Stromal cell of bone marrow (primary cell): ENCODE measurements at regions not wholly inside any gene's neighbourhood (a gene's known extent, or its start where the extent isn't known, plus 50 kb on each side); places are given as distances from the start of the nearest gene placed in this dataset.

Experiments
- DNase-seq: peaks from one replicate; pipeline ENCODE4 v3.0.0-alpha.2; 2012; ENCODE audit warnings: low read depth

- no peak for DNase-seq
These were observed 321.4 kb upstream of the MMADHC start for GRCh38 chr2:149908726-149909683.

DNA sequence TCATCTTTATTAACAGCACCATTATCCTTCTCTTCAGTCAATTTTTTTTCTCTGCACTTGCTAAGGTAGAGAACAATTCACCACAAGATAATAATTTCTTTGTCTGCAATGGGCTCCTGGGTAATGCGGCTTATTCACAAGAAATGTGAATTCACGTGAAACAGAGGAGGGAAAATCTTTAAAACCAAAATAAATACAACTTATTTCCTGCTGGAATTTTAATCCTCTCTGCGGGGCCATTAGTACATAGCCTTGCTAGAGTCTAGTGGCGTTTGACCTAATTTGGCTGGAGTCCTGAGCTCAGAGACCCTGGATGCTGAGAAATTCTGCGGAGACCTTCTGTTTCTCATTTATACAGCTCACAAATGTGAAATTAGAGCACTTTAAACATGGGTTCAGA is 319.3 kb upstream of the MMADHC start:
- DNase-seq: no peak

GRCh38 chr2:149904352-149905175 is 317.0 kb upstream of the MMADHC start:
- DNase-seq: no peak

GRCh38 chr2:149903626-149904025 is 316.1 kb upstream of the MMADHC start:
- DNase-seq: no peak

GRCh38 chr2:149902081-149902480 is 314.5 kb upstream of the MMADHC start:
- DNase-seq: peak; percentile 90

DNA sequence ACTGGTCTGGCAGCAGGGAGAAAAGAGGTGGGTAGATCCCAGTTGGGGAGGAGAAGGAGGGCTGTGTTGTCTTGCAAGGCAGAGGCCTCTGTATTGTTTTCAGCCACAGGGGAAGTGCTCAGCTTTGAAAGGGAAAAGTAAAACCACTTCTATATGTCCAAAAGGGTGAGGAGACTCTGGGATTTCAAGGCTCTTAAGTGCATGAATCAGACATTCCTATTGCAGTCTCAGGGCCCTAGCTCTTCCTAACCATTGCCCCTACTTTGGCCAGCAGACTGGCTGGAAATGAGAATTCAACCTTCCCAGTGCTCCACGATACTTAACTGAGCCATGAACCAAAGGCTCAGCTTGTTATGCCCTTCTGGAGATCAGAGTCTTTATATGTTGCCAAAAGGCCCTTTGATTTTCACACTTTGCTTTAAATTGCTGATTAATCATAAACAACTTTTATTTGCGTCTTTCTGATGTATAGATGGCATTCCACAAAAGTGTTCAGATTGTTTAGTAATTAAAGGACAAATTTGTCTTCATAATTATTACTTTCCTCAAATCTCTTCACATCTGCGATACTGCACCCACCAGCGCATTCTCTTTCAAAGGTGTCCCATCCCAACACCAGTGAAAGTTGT is 313.8 kb upstream of the MMADHC start:
- no peak for DNase-seq

GRCh38 chr2:149899390-149899789 is 311.8 kb upstream of the MMADHC start:
- no peak for DNase-seq

- no peak for DNase-seq
These were observed 307.2 kb upstream of the MMADHC start for GRCh38 chr2:149894760-149895159.

DNA sequence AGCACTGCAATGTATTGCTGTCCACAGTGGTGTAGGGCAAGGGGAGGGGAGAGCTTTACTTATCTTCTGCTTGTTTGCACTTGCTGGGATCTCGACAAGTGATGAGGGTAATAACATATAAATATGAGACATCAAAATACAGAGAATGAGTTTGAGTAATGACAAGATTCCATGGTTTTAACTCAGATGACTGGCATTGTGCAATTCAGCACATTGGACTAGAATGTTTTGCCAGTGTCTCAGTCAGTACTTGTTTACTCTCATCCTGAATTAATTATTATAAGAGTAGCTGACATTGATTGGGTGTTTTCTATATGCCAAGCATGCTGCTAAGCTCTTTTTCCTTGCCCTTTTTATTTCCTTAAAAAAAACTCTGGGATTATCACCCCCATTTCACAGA is 306.7 kb upstream of the MMADHC start:
- no peak for DNase-seq

GRCh38 chr2:149892563-149892962 is 305.0 kb upstream of the MMADHC start:
- DNase-seq: no peak

DNA sequence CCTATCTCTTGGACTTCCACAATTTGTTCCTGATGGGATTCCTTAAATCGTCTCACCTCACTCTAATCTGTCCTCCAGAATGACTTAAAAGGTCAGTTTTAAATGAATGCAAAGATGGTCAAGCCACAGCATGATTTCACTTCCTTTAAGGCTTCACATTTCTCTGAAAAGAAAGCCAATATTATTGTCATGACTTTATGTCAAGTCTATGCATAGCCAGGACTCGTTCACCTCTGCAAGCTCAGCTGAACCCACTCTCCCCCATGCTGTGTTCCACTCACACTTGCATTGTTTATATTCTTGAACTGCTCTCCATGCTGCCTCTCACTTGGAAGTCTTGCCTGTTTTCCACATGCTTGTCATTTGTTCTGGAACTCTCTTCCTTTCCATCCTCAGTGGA is 298.4 kb upstream of the MMADHC start:
- no peak for DNase-seq

- DNase-seq: no peak
These were observed 297.9 kb upstream of the MMADHC start for GRCh38 chr2:149885468-149885867.

DNA sequence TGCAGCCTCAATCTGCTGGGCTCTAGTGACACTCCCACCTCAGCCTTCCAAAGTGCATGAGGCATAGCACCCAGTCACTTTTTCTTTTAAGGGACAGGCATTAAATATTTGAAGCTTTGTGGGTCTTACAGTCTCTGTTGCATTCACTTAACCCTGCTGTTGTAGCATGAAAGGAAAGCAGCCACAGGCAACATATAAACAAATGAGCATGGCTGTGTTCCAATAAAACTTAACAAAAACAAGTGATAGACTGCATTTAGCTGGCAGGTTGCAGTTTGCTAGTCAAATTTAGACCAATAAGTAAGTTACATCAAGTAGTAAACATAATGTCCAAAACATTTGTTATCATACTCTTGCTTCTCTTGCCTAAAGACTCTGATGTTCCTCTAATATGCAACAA is 297.3 kb upstream of the MMADHC start:
- no peak for DNase-seq

GRCh38 chr2:149877913-149878312 is 290.3 kb upstream of the MMADHC start:
- DNase-seq: no peak

DNA sequence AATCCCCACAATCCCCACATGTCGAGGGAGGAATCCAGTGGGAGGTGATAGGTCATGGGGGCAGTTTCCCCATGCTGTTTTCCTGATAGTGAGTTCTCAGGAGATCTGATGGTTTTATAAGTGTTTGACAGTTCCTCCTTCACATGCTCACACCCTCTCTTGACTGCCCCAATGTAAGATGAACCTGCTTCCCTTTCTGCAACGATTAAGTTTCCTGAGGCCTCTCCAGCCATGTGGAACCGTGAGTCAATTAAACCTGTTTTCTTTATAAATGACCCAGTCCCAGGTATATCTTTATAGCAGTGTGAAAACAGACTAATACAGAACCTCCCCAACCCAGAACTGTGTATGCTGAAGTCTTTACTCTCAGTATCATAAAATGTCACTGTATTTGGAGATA is 289.5 kb upstream of the MMADHC start:
- no peak for DNase-seq

GRCh38 chr2:149873936-149874335 is 286.4 kb upstream of the MMADHC start:
- DNase-seq: no peak

DNA sequence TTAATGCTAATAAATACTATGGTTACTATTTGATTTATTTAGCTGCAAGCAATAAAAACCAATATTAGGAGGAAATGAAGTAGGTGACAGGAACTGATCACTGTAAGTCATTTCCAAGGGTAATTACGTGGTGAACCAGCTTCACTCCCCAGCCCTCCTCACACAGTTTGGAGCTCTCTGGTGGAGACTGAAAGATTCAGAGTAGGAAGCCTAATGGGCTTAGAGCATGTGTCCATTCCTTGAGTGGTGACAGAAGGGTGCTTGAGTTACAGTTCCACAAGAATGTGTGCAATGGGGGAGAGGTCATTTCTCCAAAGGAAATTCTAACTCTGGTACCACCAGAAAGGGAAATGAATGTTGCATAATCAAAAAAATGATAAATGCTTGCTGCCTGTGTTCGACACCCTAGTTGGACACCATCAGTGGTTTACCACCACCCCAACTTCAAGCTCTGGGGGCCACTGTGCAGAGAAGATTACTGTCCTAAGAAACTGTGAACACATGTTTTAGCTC is 285.1 kb upstream of the MMADHC start:
- no peak for DNase-seq

DNA sequence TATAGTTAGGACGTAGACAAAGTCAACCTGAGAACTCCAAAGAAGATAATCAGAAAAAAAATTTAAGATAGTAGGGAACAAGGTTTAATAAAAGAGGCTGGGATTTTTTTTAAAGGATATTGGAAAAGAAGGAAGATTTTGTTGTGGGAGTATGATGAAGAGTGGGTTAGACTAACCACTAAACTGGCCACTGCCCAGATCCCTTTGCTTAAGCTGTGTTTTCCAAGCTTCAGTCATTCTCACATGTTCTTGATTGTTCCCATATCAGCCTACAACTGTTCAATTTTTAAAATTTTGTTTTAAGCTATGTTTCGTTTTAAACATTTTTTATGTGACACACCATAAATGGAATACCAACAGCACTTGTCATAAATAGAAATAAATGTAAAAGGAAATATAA is 284.5 kb upstream of the MMADHC start:
- peak; percentile 57 for DNase-seq

DNA sequence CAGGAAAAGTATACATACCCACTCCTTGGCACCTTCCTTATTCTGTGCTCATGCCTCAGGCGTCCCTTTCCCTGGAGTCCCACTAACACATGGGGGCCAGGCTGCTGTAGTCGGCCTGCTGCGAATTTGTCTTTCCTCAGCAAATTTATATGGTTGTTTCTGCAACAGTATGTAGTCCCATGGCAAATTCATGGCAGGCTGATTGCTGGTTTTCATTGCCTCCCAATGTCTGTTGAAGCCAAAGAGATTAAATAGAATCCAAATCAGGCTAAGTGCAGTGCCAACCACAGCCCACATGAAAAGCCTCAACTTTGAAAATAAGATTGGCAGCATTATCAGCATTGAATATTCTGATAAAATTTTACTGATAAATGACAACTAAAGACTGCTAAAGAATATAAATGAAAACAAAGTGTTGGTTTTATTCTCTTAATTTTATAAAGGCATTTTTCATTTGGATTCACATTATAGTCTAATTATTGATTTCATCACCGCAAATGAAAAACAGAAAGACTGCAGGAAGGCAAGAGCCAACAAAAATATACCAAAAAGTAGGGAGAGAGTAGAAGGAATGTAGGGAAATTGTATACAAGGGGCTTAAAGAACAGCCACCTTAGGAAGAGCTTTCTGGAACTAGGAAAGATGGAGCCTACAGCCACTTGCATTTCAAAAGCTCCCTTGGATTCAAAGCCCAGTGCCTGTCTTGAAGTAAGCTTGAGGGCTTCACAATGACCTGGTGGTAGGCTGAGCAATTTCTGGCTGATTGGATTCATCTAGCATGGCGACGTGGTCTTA is 283.7 kb upstream of the MMADHC start:
- DNase-seq: no peak

DNA sequence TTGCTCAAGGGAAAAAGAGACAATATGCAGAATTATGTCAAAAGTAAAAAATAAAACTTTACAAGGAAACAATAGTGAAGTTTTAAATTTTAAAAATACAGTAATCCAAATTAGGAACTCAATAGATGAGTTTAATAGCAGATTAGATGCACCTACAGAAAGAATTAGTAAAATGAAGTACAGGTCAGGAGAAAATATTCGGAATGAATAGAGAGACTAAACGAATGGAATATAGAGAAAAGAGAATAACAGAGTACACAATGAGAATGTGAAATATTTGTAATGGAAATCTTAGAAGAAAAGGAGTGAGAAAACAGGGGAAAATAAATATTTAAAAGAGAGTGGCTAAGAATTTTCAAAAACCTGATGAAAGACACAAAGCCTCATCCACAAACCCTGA is 275.7 kb upstream of the MMADHC start:
- no peak for DNase-seq

DNA sequence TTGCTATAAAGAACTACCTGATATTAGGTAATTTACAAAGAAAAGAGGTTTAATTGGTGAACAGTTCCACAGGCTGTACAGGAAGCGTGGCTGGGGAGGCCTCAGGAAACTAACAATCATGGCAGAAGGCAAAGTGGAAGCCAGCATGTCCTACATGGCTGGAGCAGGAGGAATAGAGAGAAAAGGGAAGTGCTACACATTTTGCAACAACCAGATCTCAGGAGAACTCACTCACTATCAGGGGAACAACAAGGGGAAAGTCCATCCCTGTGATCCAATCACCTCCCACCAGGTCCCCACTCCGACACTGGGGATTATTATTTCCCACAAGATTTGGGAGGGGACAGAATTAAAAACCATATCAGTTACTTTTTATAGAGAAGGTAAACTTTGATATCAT is 273.5 kb upstream of the MMADHC start:
- DNase-seq: no peak
